ENCODE measurements at regions not wholly inside any gene's neighbourhood (a gene's known extent, or its start where the extent isn't known, plus 50 kb on each side); places are given as distances from the start of the nearest gene placed in this dataset.
A peak's percentile ranks its signal among the peaks of the same experiment; 100 is the strongest.

- no peak for DNase-seq
- H3K4me1 Mint-ChIP-seq (ENCODE audit: low read depth, unreplicated experiment), result peaks cover 29% of the 10 kb centered on the region
- TF ChIP-seq CTCF (IDR thresholded peaks at IDR 0.05; ENCODE audit: partially characterized antibody, unreplicated experiment), result no peak
- no peak overlapping the region for H3K4me3 Mint-ChIP-seq (ENCODE audit: unreplicated experiment)
- H3K27me3 Mint-ChIP-seq (ENCODE audit: unreplicated experiment), result peaks cover 8% of the 10 kb centered on the region
- no peak overlapping the region for H3K27ac Mint-ChIP-seq (ENCODE audit: unreplicated experiment)
- no peaks in the 10 kb centered on the region for H3K36me3 Mint-ChIP-seq (ENCODE audit: unreplicated experiment)
- peaks cover 15% of the 10 kb centered on the region for H3K9me3 Mint-ChIP-seq (ENCODE audit: unreplicated experiment)
These were observed 437.3 kb upstream of the CADM1 start for GRCh38 chr11:115941481-115941993.

GRCh38 chr11:115941044-115941443 lies 436.8 kb upstream of the CADM1 start:
- peaks cover 8% of the 10 kb centered on the region for H3K27me3 Mint-ChIP-seq (ENCODE audit: unreplicated experiment)
- DNase-seq, result no peak
- TF ChIP-seq CTCF (IDR thresholded peaks at IDR 0.05; ENCODE audit: partially characterized antibody, unreplicated experiment), result no peak
- peaks cover 33% of the 10 kb centered on the region for H3K4me1 Mint-ChIP-seq (ENCODE audit: low read depth, unreplicated experiment)
- peaks cover 17% of the 10 kb centered on the region for H3K9me3 Mint-ChIP-seq (ENCODE audit: unreplicated experiment)
- no peaks in the 10 kb centered on the region for H3K36me3 Mint-ChIP-seq (ENCODE audit: unreplicated experiment)
- H3K4me3 Mint-ChIP-seq (ENCODE audit: unreplicated experiment), result no peak overlapping the region
- H3K27ac Mint-ChIP-seq (ENCODE audit: unreplicated experiment), result peak overlapping the region; percentile 19

- DNase-seq, result peak; percentile 41
- H3K27ac Mint-ChIP-seq (ENCODE audit: unreplicated experiment), result peak overlapping the region; percentile 85
- H3K36me3 Mint-ChIP-seq (ENCODE audit: unreplicated experiment), result no peaks in the 10 kb centered on the region
- H3K4me1 Mint-ChIP-seq (ENCODE audit: low read depth, unreplicated experiment), result peaks cover 44% of the 10 kb centered on the region
- peak overlapping the region; percentile 76 for H3K4me3 Mint-ChIP-seq (ENCODE audit: unreplicated experiment)
- peaks cover 21% of the 10 kb centered on the region for H3K9me3 Mint-ChIP-seq (ENCODE audit: unreplicated experiment)
- TF ChIP-seq CTCF (IDR thresholded peaks at IDR 0.05; ENCODE audit: partially characterized antibody, unreplicated experiment), result no peak
- peaks cover 8% of the 10 kb centered on the region for H3K27me3 Mint-ChIP-seq (ENCODE audit: unreplicated experiment)
These were observed 435.7 kb upstream of the CADM1 start for GRCh38 chr11:115939731-115940421.

- no peak for TF ChIP-seq CTCF (IDR thresholded peaks at IDR 0.05; ENCODE audit: partially characterized antibody, unreplicated experiment)
- peak overlapping the region; percentile 85 for H3K27ac Mint-ChIP-seq (ENCODE audit: unreplicated experiment)
- peak overlapping the region; percentile 9 for H3K4me3 Mint-ChIP-seq (ENCODE audit: unreplicated experiment)
- H3K4me1 Mint-ChIP-seq (ENCODE audit: low read depth, unreplicated experiment), result peaks cover 50% of the 10 kb centered on the region
- H3K9me3 Mint-ChIP-seq (ENCODE audit: unreplicated experiment), result peaks cover 24% of the 10 kb centered on the region
- DNase-seq, result no peak
- H3K36me3 Mint-ChIP-seq (ENCODE audit: unreplicated experiment), result no peaks in the 10 kb centered on the region
- H3K27me3 Mint-ChIP-seq (ENCODE audit: unreplicated experiment), result peaks cover 8% of the 10 kb centered on the region
These were observed 435.0 kb upstream of the CADM1 start for GRCh38 chr11:115939104-115939730.

- Mint-ChIP-seq H3K36me3 (ENCODE audit: unreplicated experiment) (no peaks in the 10 kb centered on the region), H3K27me3 (ENCODE audit: unreplicated experiment) (peaks cover 4% of the 10 kb centered on the region), H3K9me3 (ENCODE audit: unreplicated experiment) (peaks cover 12% of the 10 kb centered on the region), H3K27ac (ENCODE audit: unreplicated experiment) (peak overlapping the region; percentile 28), H3K4me3 (ENCODE audit: unreplicated experiment) (no peak overlapping the region), H3K4me1 (ENCODE audit: low read depth, unreplicated experiment) (peaks cover 55% of the 10 kb centered on the region)
- DNase-seq, result no peak
- no peak for TF ChIP-seq CTCF (IDR thresholded peaks at IDR 0.05; ENCODE audit: partially characterized antibody, unreplicated experiment)
These were observed 429.3 kb upstream of the CADM1 start for GRCh38 chr11:115933564-115933963.
